Activated T-cell treated with anti-CD3 and anti-CD28 coated beads for 24 hours (primary cell): ENCODE measurements at regions not wholly inside any gene's neighbourhood (a gene's known extent, or its start where the extent isn't known, plus 50 kb on each side); places are given as distances from the start of the nearest gene placed in this dataset.
"Not testable (repeated sequence)": the region's sequence is repeated elsewhere in the genome, so short reads cannot be mapped to it uniquely, and the experiment has no call there.

Source experiments
- DNase-seq: peaks from one replicate; pipeline ENCODE4 v3.0.0-alpha.2; 2020; ENCODE audit warnings: low read depth

- DNase-seq = no peak
These were observed 120.2 kb upstream of the CREB1 start for GRCh38 chr2:207409517-207409916.

GRCh38 chr2:207412787-207413310 lies 116.9 kb upstream of the CREB1 start:
- no peak for DNase-seq

- no peak for DNase-seq
These were observed 116.3 kb upstream of the CREB1 start for GRCh38 chr2:207413376-207413907.

- no peak for DNase-seq
These were observed 113.7 kb upstream of the CREB1 start for GRCh38 chr2:207416111-207416510.

GRCh38 chr2:207416900-207417299 lies 112.9 kb upstream of the CREB1 start:
- DNase-seq = no peak

- no peak for DNase-seq
These were observed 112.5 kb upstream of the CREB1 start for GRCh38 chr2:207417301-207417718.

GRCh38 chr2:207418419-207418818 lies 111.3 kb upstream of the CREB1 start:
- no peak for DNase-seq

GRCh38 chr2:207419331-207419730 lies 110.4 kb upstream of the CREB1 start:
- no peak for DNase-seq

- no peak for DNase-seq
These were observed 108.1 kb upstream of the CREB1 start for GRCh38 chr2:207421671-207422070.

GRCh38 chr2:207422380-207422779 lies 107.4 kb upstream of the CREB1 start:
- no peak for DNase-seq

- peak; percentile 11 for DNase-seq
These were observed 105.9 kb upstream of the CREB1 start for GRCh38 chr2:207423886-207424285.

GRCh38 chr2:207427986-207428385 lies 101.8 kb upstream of the CREB1 start:
- DNase-seq = no peak

GRCh38 chr2:207428573-207428972 lies 101.2 kb upstream of the CREB1 start:
- no peak for DNase-seq

GRCh38 chr2:207432453-207432852 lies 97.3 kb upstream of the CREB1 start:
- DNase-seq = no peak

- DNase-seq = no peak
These were observed 95.5 kb upstream of the CREB1 start for GRCh38 chr2:207434306-207434705.

- DNase-seq = no peak
These were observed 94.8 kb upstream of the CREB1 start for GRCh38 chr2:207434899-207435465.

- DNase-seq = no peak
These were observed 92.6 kb upstream of the CREB1 start for GRCh38 chr2:207437136-207437523.

- DNase-seq = no peak
These were observed 92.1 kb upstream of the CREB1 start for GRCh38 chr2:207437524-207438143.

GRCh38 chr2:207438414-207439126 lies 91.2 kb upstream of the CREB1 start:
- DNase-seq = no peak

- not testable (repeated sequence) for DNase-seq
These were observed 89.9 kb upstream of the CREB1 start for GRCh38 chr2:207439881-207440280.

GRCh38 chr2:207444756-207445155 lies 85.0 kb upstream of the CREB1 start:
- DNase-seq = no peak

- DNase-seq = no peak
These were observed 83.1 kb upstream of the CREB1 start for GRCh38 chr2:207446653-207447052.

- DNase-seq = no peak
These were observed 81.8 kb upstream of the CREB1 start for GRCh38 chr2:207448006-207448405.
